Heart left ventricle (tissue), 16 donors: ENCODE measurements at regions not wholly inside any gene's neighbourhood (a gene's known extent, or its start where the extent isn't known, plus 50 kb on each side); places are given as distances from the start of the nearest gene placed in this dataset.

ENCODE experiments used
- ATAC-seq, 4 donors: fragments of 200-7000 bp; cut with Tn5 transposase; one replicate each; pipeline ENCODE4 v1.9.1; 2020 to 2022; ENCODE audit warnings: moderate library complexity in 4 of 4, mild to moderate bottlenecking in 3 of 4, moderate number of reproducible peaks in 1 of 4
- DNase-seq, 5 donors: peaks; one replicate each; pipeline ENCODE4 v3.0.0-alpha.2; 2020
- H3K27ac ChIP-seq, 12 donors: fragments of 200-600 bp; sonication (generic) in 4 of 12; one replicate each; pipeline versions ENCODE4 v1.5.0 to v1.8.0; 2016 to 2022; ENCODE audit warnings: mild to moderate bottlenecking in 2 of 12
- H3K27me3 ChIP-seq, 9 donors: fragments of 200-600 bp; sonication (generic) in 2 of 9; one replicate each; pipeline versions ENCODE4 v1.5.1 to v1.8.0; 2016 to 2022; ENCODE audit warnings: mild to moderate bottlenecking in 3 of 9
- H3K36me3 ChIP-seq, 9 donors: fragments of 200-600 bp; sonication (generic) in 2 of 9; one replicate each; pipeline versions ENCODE4 v1.5.0 to v1.8.0; 2018 to 2022; ENCODE audit warnings: mild to moderate bottlenecking in 2 of 9
- H3K4me1 ChIP-seq, 12 donors: fragments of 200-600 bp; sonication (generic) in 4 of 12; one replicate each; pipeline versions ENCODE4 v1.5.0 to v1.8.0; 2016 to 2022; ENCODE audit warnings: mild to moderate bottlenecking in 3 of 12
- H3K4me3 ChIP-seq, 12 donors: fragments of 200-600 bp; sonication (generic) in 4 of 12; one replicate each; pipeline versions ENCODE4 v1.5.0 to v1.8.0; 2017 to 2022; ENCODE audit warnings: mild to moderate bottlenecking in 9 of 12, moderate library complexity in 4 of 12
- H3K9me3 ChIP-seq, 12 donors: fragments of 200-600 bp; sonication (generic) in 4 of 12; one replicate each; pipeline versions ENCODE4 v1.5.0 to v1.8.0; 2016 to 2022; ENCODE audit warnings: mild to moderate bottlenecking in 1 of 12
- CTCF ChIP-seq, 12 donors: fragments of 200-600 bp; sonication (generic) in 4 of 12; IDR thresholded peaks; one replicate each; pipeline versions ENCODE4 v1.5.0 to v1.8.0; 2018 to 2022; ENCODE audit warnings: antibody characterized with exemption in 12 of 12, mild to moderate bottlenecking in 5 of 12
- POLR2A ChIP-seq, 2 donors: fragments of 450-650 bp; IDR thresholded peaks; one replicate each; pipeline ENCODE4 v1.6.1; 2017; ENCODE audit warnings: antibody characterized with exemption in 2 of 2, mild to moderate bottlenecking in 2 of 2, moderate library complexity in 2 of 2
- WGBS, 4 donors: extraction: QIAGEN DNeasy Blood & Tissue Kit in 2 of 4; methylation state at CpG; one replicate each; pipeline versions ENCODE4 v1.1.5 to v1.1.7; 2013 to 2018; 5-methylcytosine and 5-hydroxymethylcytosine counted together
- intact Hi-C, 10 donors: fragments of 100-400 bp; cut with DNase I; formaldehyde crosslinking; loops; one replicate each; pipeline versions ENCODE4 v1.11.1 to v1.14.2; 2022
- donor health status: ischemic (EF 13 %, LVEDD 7.1; RV severe dilation, severe dysfunction).
- donor health status: healthy with polysubstance abuse.
- donor health status: DM: no; HTN: yes; CAD: no.
- donor health status: DM: no; HTN: no; CAD: no.
- donor health status: ischemic (EF 25% LVEDD 6.9; RV normal size, moderate dysfunction).
- donor health status: ischemic (EF 25% LVEDD 5.7; RV mildly dilated, moderate dysfunction).
- donor health status: healthy.
- donor health status: DM: yes; HTN: yes; CAD: no.
- donor health status: ischemic (EF 35%, LVEDD 5.7; RV mildly dilated, moderate dysfunction).
- donor health status: nonischemic (EF 11% LVEDD 7.7; RV severe dilation, severe dysfunction).
- donor health status: DM: yes; HTN: yes; CAD: no.
- donor health status: PGD.
- donor health status: ischemic (EF 29% LVEDD 5.4; RV normal size, mild dysfunction).
- donor health status: nonischemic (EF 23%, LVEDD 6.1; RV moderate dilation, normal function).

GRCh38 chr15:58309963-58310928 lies 121.5 kb upstream of the LIPC start:
- WGBS, 4 donors, result 55 to 62% (median 59%) methylated on average over 14 to 20 of the region's 20 CpGs
- no peak for TF ChIP-seq POLR2A (IDR thresholded peaks at IDR 0.05)
- TF ChIP-seq CTCF (IDR thresholded peaks at IDR 0.05), result no peak
- H3K4me3 ChIP-seq, result no peak overlapping the region
- H3K36me3 ChIP-seq, result no peaks in the 10 kb centered on the region
- no peaks in the 10 kb centered on the region for H3K27me3 ChIP-seq
- peak overlapping the region in 2 of 12 donors; percentile 3 to 58 for H3K27ac ChIP-seq
- H3K9me3 ChIP-seq, result no peaks in the 10 kb centered on the region
- intact Hi-C loops, result no loop called here
- DNase-seq, result peak; percentile 69 to 87 (median 80)
- peaks cover 0 to 35% (median 16%) of the 10 kb centered on the region in 12 donors for H3K4me1 ChIP-seq
- ATAC-seq, result peak; percentile 85 to 90 (median 90)

- H3K36me3 ChIP-seq, result no peaks in the 10 kb centered on the region
- H3K9me3 ChIP-seq, result no peaks in the 10 kb centered on the region
- no peak overlapping the region for H3K27ac ChIP-seq
- no peak for ATAC-seq
- intact Hi-C loops, result no loop called here
- 76 to 96% (median 94%) methylated on average over 4 of the region's 4 CpGs for WGBS, 4 donors
- H3K27me3 ChIP-seq, result no peaks in the 10 kb centered on the region
- no peak for TF ChIP-seq POLR2A (IDR thresholded peaks at IDR 0.05)
- TF ChIP-seq CTCF (IDR thresholded peaks at IDR 0.05), result no peak
- H3K4me3 ChIP-seq, result no peak overlapping the region
- peaks cover 0 to 36% (median 15%) of the 10 kb centered on the region in 12 donors for H3K4me1 ChIP-seq
- DNase-seq, result no peak
Measured at GRCh38 chr15:58311556-58311955, 120.2 kb upstream of the LIPC start.

- Histone ChIP-seq H3K27me3 (no peaks in the 10 kb centered on the region), H3K27ac (no peak overlapping the region), H3K36me3 (no peaks in the 10 kb centered on the region), H3K4me3 (no peak overlapping the region), H3K4me1 (peaks cover 0 to 33% (median 11%) of the 10 kb centered on the region in 12 donors), H3K9me3 (no peaks in the 10 kb centered on the region)
- 83 to 91% (median 87%) methylated on average over 5 of the region's 5 CpGs for WGBS, 4 donors
- DNase-seq, result no peak
- no peak for ATAC-seq
- intact Hi-C loops, result no loop called here
- TF ChIP-seq CTCF (IDR thresholded peaks at IDR 0.05), result no peak
- TF ChIP-seq POLR2A (IDR thresholded peaks at IDR 0.05), result no peak
Measured at GRCh38 chr15:58312031-58312430, 119.8 kb upstream of the LIPC start.

- H3K36me3 ChIP-seq, result no peaks in the 10 kb centered on the region
- H3K4me1 ChIP-seq, result peaks cover 0 to 27% (median 5%) of the 10 kb centered on the region in 12 donors
- ATAC-seq (no peak), DNase-seq (no peak)
- TF ChIP-seq CTCF (IDR thresholded peaks at IDR 0.05), result no peak
- H3K4me3 ChIP-seq, result no peak overlapping the region
- WGBS, 4 donors, result 86 to 89% (median 88%) methylated on average over 5 of the region's 5 CpGs
- H3K27me3 ChIP-seq, result no peaks in the 10 kb centered on the region
- no peaks in the 10 kb centered on the region for H3K9me3 ChIP-seq
- no peak overlapping the region for H3K27ac ChIP-seq
- intact Hi-C loops, result no loop called here
Measured at GRCh38 chr15:58313304-58313703, 118.5 kb upstream of the LIPC start.
